HG03558 (cell line): ENCODE measurements at regions not wholly inside any gene's neighbourhood (a gene's known extent, or its start where the extent isn't known, plus 50 kb on each side); places are given as distances from the start of the nearest gene placed in this dataset.

ENCODE experiments used
- ATAC-seq: cut with Tn5 transposase; IDR thresholded peaks from one replicate; pipeline ENCODE4 v1.9.1; 2021; ENCODE audit warnings: moderate number of reproducible peaks; ENCODE audit not compliant: unreplicated experiment; ENCODE audit errors: extremely low read depth

DNA sequence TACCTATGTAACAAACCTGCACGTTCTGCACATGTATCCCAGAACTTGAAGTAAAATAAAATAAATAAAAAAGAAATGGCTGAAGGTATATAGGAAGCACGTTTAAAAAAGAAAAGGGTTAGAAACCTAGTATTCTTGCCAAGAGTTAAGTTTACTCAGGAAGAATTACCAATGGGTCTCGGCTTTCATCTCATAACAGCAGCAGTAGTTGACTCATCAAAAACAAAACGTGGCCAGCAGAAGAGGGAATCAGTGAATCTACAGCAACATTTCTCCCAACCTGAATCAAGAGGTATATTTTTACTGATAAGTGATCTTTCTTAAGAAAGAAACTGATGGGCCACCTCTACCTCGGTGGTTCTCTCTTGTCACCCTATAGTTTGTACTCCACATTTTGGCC is 340.3 kb downstream of the BRINP2 start:
- ATAC-seq, result no peak

- no peak for ATAC-seq
Measured at GRCh38 chr1:177505905-177506590, 335.3 kb downstream of the BRINP2 start.

DNA sequence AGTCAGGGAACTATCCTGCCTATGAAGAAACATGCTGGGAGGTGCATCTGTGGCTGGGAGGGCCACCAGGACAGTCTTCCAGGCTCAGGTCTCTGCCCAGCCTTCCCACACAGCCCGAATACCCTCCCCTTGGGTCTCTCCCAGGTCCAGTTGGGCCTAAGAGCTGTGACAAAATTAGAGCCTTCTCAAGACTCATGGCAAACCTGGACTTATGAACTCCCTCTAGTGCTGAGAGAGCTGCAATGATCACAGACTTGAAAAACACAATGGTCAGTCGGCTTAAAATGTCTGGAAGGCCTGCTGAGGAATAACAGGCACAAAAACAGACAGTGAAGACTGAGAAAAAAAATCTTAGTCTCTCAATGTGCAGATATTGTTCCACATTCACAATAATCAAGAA is 325.1 kb downstream of the BRINP2 start:
- no peak for ATAC-seq

DNA sequence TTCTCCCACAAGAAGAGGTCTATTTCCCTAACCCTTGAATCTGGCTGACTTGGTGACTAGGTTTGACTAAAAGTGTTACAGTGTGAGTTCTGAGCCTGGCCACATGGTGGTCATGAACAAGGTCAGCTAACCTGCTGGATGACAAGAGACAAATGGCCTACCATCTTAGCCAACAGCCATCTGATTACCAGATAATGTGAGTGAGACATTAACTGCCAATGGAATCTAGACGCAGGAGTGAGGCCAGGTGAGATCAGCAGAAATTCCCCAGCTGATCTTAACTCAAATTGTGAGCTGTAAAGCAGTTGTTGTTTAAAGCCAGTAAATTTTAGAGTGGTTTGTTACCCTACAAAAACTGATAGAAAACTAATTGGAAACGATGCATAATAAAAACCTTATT is 320.0 kb downstream of the BRINP2 start:
- ATAC-seq, result no peak

DNA sequence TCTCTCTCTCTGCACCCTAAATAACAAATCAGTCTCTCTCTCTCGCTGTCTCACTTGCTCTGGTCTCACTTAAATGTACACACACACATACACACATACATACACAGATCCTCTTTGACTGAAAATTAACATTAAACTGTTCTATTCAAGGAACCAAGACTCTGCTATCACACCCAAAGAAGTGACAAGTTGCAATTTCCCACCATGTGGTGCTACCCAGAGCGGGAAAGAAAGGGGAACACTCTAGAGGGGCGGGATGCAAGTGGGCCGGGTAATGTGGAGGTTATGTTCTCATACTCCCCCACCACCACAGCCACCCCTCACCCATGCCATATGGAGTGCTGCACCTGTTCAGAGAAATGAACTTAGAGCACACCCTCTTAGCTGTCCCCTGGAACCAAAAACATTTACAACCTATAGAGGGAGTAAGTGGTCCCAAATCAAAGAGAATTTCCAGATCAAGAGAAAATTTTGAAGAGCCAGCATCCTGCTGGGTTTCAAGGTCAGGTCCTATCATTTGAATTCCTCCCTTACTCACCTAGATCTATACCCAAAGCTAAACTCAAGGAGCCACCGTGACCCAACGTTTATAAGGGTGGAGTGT is 319.4 kb downstream of the BRINP2 start:
- no peak for ATAC-seq

- no peak for ATAC-seq
Measured at GRCh38 chr1:177488722-177489121, 318.0 kb downstream of the BRINP2 start.

- ATAC-seq, result no peak
Measured at GRCh38 chr1:177487481-177487880, 316.7 kb downstream of the BRINP2 start.

GRCh38 chr1:177480741-177481305 is 310.1 kb downstream of the BRINP2 start:
- ATAC-seq, result no peak

- ATAC-seq, result no peak
Measured at GRCh38 chr1:177479600-177479999, 308.8 kb downstream of the BRINP2 start.

DNA sequence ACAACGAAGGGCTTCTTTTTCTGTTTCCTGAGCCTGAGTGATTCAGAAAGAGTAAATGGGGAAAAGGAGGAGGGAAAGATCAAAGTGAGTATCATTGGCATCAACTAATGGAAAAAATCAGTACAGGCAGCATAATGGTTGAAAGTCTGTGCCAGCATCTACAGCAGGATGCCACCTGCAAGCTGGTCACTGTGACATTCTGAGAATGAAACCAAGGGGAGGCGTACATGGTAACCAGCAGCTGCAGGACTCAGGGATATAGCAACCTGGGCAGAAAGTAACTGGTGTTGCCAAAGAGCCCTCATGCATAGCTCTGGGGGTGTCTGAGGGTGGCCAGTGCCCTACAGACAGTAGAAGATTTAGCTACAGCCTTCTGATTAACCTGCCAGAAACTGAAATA is 305.9 kb downstream of the BRINP2 start:
- ATAC-seq, result no peak

DNA sequence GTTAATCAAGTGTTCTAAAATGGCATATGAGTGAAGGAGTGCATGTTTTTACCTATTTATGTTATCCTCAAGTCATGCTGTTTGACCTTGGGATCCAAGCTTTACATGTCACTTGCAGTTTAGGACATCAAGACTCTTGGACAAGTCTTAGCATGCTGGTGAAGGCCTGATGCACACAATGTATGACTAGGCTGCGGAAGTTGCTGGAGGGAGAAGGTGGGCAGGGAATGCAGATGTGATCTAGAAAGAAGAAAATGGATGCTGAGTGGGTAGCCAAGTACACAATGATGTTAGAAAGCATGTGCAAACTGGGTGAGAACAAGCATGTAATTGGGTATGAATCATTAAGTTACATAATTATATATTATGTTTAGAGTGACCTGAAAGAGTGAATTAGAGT is 301.8 kb downstream of the BRINP2 start:
- ATAC-seq, result no peak

DNA sequence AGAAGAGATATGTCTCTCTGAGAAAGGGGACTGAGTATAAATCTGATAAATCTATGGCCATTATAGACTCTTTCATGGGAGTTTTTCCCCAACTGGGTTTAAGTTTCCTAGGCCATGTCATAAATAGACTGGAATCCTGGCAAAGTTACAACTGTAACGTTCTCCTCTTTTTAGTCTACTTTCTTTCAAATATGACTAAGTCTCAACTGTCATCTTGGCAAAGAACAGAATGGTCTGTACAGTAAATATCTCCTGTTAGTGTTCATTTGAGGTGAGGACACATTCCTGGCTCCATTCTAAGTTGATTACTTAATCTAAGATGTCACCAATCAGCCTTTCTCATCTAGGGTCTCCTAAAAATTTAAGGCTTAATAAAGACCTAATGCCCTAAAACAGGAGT is 300.5 kb downstream of the BRINP2 start:
- no peak for ATAC-seq

DNA sequence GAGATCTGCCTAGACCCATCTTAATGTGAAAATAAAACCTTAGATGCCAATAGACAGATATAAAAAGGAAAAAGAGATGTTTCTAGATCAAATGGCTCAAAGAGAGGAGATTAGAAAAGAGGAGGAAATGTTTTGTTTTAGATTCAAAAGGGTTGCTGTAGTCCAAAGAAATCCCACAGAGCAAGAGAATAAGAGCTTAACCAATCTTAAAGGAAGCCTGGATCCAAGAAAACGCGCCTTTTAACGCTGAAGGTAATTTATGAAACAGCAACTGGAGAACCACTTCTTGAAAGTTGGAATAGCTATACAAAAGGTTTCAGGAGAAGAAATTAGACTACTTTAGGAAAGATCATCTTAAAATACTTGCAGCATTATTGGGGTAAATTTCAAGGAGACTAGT is 298.8 kb downstream of the BRINP2 start:
- ATAC-seq, result no peak

GRCh38 chr1:177466286-177466685 is 295.5 kb downstream of the BRINP2 start:
- no peak for ATAC-seq

- ATAC-seq, result no peak
Measured at GRCh38 chr1:177464686-177465085, 293.9 kb downstream of the BRINP2 start.

DNA sequence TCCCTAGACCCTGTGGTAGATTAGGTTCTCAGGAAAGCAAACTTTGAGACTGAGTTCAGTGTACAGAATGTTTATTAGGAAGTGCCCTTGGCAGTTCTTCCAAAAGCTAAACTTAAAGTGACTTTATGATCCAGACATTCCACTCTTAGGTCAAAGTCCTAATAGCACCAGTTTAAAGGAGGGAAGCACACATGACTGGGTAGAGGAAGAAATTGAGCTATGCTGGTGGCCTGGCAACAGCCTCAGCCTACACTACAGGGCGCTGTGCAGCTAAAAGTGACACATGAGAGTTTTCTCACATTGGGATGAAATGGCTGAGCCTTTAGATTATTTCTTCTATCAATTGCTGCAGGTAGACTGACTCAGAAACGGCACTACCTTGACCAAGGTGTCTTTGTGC is 280.4 kb downstream of the BRINP2 start:
- ATAC-seq, result no peak

DNA sequence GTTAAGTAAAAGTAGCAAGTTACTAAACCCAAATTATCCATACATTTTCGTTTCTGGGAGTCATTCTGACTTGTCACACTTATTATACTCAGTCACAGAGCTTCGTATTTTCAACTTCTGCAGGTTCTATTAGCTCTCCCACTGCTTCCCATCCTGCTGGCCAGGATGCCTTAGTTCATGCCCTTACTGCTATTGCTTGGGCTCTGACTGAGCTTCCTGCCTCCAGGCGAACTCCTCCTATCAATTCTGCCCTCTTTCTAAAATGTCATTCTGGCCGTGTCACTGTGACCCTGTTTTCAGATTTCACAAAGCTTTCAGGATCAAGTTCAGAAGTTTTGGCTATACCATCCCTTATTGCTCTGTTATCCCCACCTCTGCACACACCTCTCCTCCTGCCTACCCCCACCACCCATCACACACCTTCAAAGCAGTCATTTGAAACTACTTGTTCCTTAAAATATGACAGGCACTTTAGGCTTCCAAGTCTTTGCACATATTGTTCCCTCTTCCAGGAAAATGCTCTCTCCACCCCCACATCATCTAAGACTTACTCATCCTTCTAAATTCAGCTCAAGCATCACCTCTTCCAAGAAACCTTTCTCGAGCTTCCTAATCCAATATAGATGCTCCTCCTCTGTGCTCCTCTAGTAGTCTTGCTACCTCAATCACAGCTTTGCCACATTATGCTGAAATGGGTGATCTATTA is 278.0 kb downstream of the BRINP2 start:
- no peak for ATAC-seq

GRCh38 chr1:177448036-177448615 is 277.4 kb downstream of the BRINP2 start:
- ATAC-seq, result no peak

- no peak for ATAC-seq
Measured at GRCh38 chr1:177444997-177445746, 274.4 kb downstream of the BRINP2 start.

DNA sequence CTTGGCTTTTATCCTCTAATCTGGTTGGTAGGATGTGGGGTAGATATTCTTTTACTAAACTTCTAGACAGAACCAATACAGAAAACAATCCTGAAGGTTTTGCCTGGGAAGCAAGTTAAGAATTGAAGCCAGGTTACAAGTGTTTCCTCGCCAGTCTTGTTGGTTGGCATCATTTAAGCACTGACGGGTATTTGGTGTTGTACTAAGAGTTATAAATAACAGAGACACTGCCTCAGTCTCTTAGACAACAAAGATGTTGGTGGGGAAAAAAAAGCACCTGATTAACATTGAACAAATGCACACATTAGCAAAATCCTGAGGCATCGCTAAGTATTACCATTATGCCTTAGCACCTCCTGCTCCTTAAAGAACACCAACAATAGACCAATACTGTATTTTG is 272.2 kb downstream of the BRINP2 start:
- no peak for ATAC-seq
